GM18505 (cell line): ENCODE measurements at regions not wholly inside any gene's neighbourhood (a gene's known extent, or its start where the extent isn't known, plus 50 kb on each side); places are given as distances from the start of the nearest gene placed in this dataset.
A peak's percentile ranks its signal among the peaks of the same experiment; 100 is the strongest.
"Not testable (repeated sequence)": the region's sequence is repeated elsewhere in the genome, so short reads cannot be mapped to it uniquely, and the experiment has no call there.

ENCODE experiments used
- ATAC-seq: cut with Tn5 transposase; IDR thresholded peaks from one replicate; pipeline ENCODE4 v1.9.1; 2021; ENCODE audit not compliant: unreplicated experiment
- POLR2A ChIP-seq: IDR thresholded peaks from 4 replicates; pipeline ENCODE4 v1.6.1; 2011; ENCODE audit warnings: borderline replicate concordance; ENCODE audit not compliant: insufficient read depth, insufficient read length; ENCODE audit errors: extremely low read depth

DNA sequence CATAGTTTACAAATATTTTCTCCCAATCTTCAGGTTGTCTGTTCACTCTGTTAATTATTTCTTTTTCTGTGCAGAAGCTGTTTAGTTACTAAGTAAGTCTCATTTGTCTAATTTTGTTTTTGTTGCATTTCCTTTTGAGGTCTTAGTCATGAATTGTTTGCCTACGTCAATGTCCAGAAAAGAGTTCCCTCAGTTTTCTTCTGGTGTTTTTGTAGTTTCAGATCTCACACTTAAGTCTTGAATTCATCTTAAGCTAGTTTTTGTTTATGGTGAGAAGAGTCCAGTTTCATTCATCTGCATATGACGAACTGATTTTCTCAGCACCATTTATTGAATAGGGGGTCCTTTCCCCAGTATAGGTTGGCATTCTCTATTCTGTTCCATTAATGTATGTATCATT is 1252.2 kb upstream of the TMEFF2 start:
- no peak for ATAC-seq
- no peak for TF ChIP-seq POLR2A

DNA sequence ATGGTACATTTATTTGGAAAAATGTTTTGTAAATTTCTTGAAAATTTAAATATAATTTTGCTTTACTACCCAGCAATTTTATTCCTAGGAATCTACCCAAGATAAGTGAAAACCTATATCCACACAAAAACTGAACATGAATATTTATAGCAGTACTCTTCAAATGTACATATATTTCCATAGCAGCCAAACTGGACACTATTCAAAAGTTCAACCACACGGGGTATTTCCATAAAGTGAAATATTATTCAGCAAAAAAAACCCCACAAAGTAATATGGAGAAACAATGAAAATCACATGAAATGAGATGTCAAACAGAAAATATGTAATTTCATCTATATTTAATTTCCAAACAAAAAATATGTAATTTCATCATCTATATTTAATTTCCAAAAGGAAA is 1247.6 kb upstream of the TMEFF2 start:
- no peak for TF ChIP-seq POLR2A
- ATAC-seq, result no peak

DNA sequence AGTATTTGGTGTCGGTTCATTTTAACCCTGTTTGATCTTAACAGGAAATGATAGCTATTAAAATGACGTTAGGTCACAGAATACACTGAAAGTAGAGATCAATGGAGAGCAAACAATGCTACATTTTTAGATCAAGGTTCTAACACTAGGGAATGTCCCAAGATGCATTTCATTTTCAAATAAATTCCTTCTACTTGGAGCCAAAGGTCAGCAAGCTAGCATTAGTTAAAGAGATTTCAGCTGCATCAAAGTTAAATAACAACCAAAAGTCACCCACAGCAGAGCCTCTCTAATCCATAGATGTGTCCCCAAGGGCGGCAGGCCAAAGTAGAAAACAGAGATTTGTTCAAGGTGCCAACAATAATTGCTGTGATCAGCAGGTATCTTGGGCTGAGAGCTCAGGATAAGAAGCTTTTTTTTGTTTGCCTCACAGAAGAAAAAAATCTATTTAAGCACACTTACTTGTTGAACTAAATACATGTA is 1233.6 kb upstream of the TMEFF2 start:
- TF ChIP-seq POLR2A, result no peak
- no peak for ATAC-seq

DNA sequence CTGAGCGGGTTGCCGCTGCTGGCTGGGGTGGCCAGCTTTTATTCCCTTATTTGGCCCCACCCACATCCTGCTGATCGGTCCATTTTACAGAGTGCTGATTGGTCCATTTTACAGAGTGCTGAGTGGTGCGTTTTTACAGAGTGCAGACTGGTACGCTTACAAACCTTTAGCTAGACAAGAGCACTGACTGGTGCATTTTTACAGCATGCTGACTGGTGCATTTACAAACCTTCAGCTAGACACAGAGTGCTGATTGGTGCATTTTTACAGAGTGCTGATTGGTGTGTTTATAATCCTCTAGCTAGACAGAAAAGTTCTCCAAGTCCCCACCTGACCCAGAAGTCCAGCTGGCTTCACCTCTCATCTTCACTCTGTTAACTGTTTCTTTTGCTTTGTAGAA is 1217.6 kb upstream of the TMEFF2 start:
- ATAC-seq, result not testable (repeated sequence)

DNA sequence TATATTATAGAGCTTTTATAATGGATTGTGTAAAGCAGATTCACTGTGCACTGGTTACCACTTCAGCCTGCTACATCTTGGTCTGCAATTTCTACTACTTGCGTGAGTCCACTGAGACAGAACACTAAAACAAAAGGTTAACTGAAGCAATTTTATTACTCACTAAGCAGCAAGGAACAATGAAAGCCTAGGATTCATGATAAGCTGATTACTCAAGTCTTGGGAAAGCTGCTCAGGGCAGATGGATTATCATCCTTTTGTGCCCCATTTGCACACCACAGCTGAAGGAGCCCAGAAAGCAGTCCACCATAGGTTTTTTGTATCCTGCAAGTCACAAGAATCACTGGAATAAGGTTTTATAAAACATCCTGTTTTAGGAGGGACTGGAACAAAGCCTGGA is 1215.2 kb upstream of the TMEFF2 start:
- no peak for ATAC-seq
- no peak for TF ChIP-seq POLR2A

DNA sequence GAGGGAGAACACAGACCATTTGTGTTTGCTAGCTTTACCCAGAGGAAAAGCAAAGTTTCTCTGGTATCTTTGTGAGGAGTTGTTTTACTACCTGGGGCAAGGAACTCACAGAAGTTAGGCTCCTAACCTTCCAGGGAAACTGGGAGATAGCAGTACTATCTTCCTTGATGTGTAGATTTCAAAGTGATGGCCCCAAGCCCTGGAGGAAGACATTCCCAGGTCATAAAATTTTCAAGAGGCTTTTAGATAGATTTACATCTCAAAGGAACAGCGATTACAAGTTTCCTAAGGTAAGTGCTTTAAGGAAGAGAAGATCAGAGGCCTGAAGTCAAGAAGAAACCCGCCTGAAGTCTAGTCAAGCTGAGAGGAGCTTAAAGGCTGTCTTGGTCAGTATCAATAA is 1187.8 kb upstream of the TMEFF2 start:
- no peak for TF ChIP-seq POLR2A
- ATAC-seq, result no peak

DNA sequence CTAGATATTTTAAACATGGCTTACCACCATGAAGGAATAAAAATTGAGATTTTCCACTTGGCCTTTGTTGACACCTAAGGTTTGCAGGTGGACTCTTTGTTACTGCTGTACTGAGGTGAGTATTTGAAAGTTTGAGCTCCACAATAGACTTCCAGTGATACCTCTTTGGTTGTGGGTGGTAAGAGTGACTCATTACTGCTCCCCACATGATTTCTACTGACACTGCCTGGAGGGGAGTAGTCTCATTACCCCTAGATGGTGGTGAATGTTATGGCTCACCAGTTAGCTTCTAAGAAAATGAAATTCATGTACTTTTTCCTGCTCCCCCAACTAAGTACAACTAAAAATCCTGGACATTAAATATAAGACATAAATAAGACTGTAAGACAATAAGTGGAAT is 1183.1 kb upstream of the TMEFF2 start:
- no peak for TF ChIP-seq POLR2A
- peak; percentile 54 for ATAC-seq

DNA sequence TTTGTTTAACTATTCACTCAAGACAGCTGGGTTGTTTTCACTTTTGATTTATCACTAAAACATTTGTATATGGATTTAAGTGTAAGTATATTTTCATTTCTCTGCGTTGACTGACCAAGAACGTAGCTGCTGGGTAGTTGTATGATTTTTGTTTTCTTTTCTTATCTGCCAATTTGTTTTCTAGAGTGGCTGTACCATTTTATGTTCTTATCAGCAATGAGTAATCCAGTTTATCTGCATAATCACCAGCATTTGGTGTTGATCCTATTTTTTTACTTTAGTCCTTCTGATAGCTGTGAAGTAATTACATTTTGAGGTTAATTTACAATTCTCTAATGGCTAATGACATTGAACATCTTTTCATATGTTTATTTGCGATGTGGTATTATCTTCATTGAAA is 1178.4 kb upstream of the TMEFF2 start:
- ATAC-seq, result no peak

DNA sequence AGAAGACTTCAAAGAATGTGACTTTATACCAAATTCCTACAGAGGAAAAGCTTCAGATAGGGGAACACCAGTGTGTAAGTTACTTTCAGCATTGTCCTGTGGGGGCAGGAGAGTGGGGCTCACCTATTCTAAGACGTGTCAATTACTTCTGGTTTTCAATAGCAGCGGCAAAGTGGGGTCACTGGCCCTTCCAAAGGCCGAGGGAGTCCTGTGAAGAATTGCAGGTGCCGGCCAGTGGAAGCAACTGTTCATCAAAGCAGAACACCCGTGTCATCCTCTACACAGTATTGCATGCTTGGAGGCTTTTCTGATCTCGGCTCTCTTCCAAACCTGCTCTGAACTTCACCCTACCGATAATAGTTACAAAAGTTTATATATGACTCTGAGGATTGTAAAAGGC is 1176.5 kb upstream of the TMEFF2 start:
- no peak for ATAC-seq
- TF ChIP-seq POLR2A, result no peak

More for the DNA sequence above, 1178.4 kb upstream of the TMEFF2 start:
- no peak for TF ChIP-seq POLR2A

DNA sequence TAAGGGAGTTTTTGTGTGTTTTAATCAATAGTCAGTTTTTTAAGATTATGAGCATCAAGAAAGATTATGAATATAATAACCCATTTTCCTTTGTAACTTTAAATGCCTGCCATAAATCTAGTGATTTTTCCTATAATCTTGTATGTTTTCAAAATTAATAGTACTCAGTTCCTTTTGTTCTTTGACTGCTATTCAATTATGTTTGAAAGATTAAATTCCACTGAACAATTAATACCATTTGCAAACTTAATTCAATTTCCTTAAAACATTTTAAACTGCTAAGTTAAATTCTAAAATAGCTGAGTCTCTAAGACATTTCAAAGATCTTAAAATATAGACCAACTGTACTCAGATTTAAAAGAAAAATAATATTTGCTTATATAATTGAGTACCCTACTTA is 1173.9 kb upstream of the TMEFF2 start:
- no peak for ATAC-seq
- TF ChIP-seq POLR2A, result no peak

DNA sequence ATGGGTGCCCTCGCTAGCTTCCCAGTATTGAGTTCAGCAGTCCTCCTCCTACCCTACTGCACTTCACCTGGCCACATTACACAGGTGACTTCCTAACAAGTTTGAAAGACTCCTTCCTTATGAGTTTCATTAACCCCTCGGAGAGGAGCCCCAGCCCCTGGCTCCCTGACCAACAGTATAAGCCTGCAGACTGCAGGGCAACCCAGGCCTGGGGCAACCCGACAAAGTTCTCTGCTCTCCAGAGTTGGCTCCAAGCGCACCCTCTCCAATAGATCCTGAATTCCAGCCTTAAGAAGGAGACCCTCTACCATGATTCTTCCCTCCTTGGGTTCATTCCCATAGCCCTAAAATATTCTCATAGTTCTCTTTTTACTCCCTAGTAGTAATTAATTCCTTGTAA is 1162.8 kb upstream of the TMEFF2 start:
- TF ChIP-seq POLR2A, result no peak
- no peak for ATAC-seq

DNA sequence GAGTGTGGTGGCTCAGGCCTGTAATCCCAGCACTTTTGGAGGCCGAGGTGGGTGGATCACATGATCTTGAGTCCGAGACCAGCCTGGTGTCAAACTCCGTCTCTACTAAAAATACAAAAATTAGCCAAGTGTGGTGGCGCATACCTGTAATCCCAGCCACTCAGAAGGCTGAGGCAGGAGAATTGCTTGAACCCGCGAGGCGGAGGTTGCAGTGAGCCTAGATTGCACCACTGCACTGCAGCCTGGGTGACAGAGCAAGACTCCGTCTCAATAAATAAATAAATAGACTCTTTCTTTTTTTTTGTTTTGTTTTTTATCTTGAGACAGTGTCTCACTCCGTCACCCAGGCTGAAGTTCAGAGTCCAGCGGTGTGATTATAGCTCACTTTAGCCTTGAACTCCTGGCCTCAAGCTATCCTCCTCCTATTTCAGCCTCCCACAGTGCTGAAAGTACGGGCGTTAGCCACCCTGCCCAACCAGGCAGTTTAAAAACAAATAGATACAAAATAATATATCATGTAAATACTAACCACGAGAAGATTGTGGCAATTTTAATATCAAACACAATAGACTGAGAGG is 1158.0 kb upstream of the TMEFF2 start:
- not testable (repeated sequence) for ATAC-seq

DNA sequence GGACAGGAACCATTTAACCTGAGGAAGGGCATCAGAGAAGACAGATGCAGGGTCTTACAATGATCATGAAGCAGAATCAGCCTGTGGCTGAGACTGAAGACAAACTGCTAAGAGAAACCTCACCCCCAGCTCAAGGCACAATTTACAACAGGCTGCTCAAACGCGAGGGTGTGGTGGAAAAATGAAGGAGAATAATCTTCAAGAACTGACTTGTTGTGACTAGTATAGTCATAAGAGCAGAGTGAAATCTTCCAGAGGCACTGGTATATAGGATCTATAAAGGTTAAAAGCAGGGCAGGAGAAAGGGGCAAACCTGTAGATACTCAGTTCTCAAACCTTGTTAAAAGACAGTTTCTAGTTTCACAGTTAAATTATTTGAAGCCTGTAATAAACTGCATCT is 1155.8 kb upstream of the TMEFF2 start:
- no peak for ATAC-seq
- no peak for TF ChIP-seq POLR2A

DNA sequence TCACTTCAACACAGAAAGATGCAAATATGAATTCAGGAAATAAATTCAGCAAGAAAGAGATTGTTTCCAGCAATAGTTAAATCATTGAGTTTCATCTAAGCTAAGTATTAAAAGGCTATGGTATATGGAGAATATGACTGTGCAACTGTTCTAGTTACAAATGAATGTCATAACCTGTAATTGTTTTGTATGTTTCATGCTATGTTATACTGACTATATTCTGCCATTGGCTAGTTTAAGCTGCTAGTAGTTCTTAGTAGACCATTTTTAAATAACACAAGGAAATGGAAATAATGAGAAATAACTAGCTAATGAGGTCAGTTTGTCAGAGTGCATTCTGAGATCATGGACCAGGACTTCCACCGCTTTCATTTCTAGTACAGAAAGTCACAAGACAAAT is 1154.9 kb upstream of the TMEFF2 start:
- no peak for TF ChIP-seq POLR2A
- ATAC-seq, result no peak

DNA sequence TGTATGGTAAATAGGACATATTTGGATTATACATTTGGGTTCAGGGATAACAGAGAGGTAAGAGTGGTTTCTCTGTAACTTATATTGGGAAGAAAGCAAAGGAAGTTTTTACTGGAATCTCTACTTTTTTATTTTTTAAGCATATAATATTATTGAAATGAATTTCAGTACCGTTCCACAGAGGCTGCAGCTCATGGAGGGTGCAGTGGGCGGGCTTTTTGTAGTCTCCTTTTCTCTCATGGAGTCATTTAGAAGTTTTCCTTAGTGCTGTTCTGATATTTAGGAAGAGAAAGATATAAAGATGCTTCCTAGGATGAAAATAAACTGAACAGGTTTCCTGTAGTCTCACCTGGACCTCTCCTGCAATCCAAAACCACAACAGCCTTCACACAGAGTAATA is 1153.3 kb upstream of the TMEFF2 start:
- TF ChIP-seq POLR2A, result no peak
- no peak for ATAC-seq
